GM23248 (cell line): ENCODE measurements at regions not wholly inside any gene's neighbourhood (a gene's known extent, or its start where the extent isn't known, plus 50 kb on each side); places are given as distances from the start of the nearest gene placed in this dataset.

Experiments
- DNase-seq: peaks from one replicate; pipeline ENCODE4 v3.0.0-alpha.2; 2015
- H2AFZ ChIP-seq: fragments of 200-600 bp; sonication (generic); 2 replicates; pipeline ENCODE4 v1.6.1; 2016; ENCODE audit warnings: antibody characterized with exemption
- H3F3A ChIP-seq: fragments of 200-600 bp; sonication (generic); 2 replicates; pipeline ENCODE4 v1.6.1; 2016; ENCODE audit warnings: mild to moderate bottlenecking, antibody characterized with exemption, mixed run types; ENCODE audit not compliant: insufficient read depth
- H3K27ac ChIP-seq: fragments of 200-600 bp; sonication (generic); 2 replicates; pipeline ENCODE4 v1.5.1; 2016; ENCODE audit warnings: mild to moderate bottlenecking
- H3K27me3 ChIP-seq: fragments of 200-600 bp; sonication (generic); replicated peaks from 2 replicates; pipeline ENCODE4 v1.6.1; 2016; ENCODE audit warnings: mild to moderate bottlenecking; ENCODE audit not compliant: insufficient read depth
- H3K36me3 ChIP-seq: fragments of 200-600 bp; sonication (generic); 2 replicates; pipeline ENCODE4 v1.6.1; 2016; ENCODE audit warnings: low read depth, mild to moderate bottlenecking
- H3K4me1 ChIP-seq: fragments of 200-600 bp; sonication (generic); 2 replicates; pipeline ENCODE4 v1.6.1; 2016; ENCODE audit warnings: mild to moderate bottlenecking; ENCODE audit not compliant: insufficient read depth
- H3K4me2 ChIP-seq: fragments of 200-600 bp; sonication (generic); one replicate; pipeline ENCODE4 v1.6.1; 2016; ENCODE audit warnings: mild to moderate bottlenecking; ENCODE audit not compliant: unreplicated experiment
- H3K4me3 ChIP-seq: fragments of 200-600 bp; sonication (generic); 2 replicates; pipeline ENCODE4 v1.5.1; 2016; ENCODE audit warnings: mild to moderate bottlenecking
- H3K79me2 ChIP-seq: fragments of 200-600 bp; sonication (generic); 2 replicates; pipeline ENCODE4 v1.6.1; 2016; ENCODE audit warnings: mild to moderate bottlenecking; ENCODE audit not compliant: insufficient read depth
- H3K9ac ChIP-seq: fragments of 200-600 bp; sonication (generic); 2 replicates; pipeline ENCODE4 v1.6.1; 2016; ENCODE audit warnings: mild to moderate bottlenecking
- H3K9me2 ChIP-seq: fragments of 200-600 bp; sonication (generic); 2 replicates; pipeline ENCODE4 v1.6.1; 2016; ENCODE audit warnings: mixed run types, mild to moderate bottlenecking, moderate library complexity; ENCODE audit not compliant: insufficient read depth
- H3K9me3 ChIP-seq: fragments of 200-600 bp; sonication (generic); one replicate; pipeline ENCODE4 v1.6.1; 2017; ENCODE audit warnings: low read depth
- H4K20me1 ChIP-seq: fragments of 200-600 bp; sonication (generic); 2 replicates; pipeline ENCODE4 v1.6.0; 2016; ENCODE audit not compliant: insufficient read depth
- EZH2 ChIP-seq: fragments of 200-600 bp; sonication (generic); IDR thresholded peaks from 2 replicates; pipeline ENCODE4 v1.6.1; 2018; ENCODE audit warnings: antibody characterized with exemption, mild to moderate bottlenecking; ENCODE audit not compliant: insufficient read depth, poor library complexity, severe bottlenecking
- EZH2phosphoT487 ChIP-seq: fragments of 200-600 bp; sonication (generic); IDR thresholded peaks from 2 replicates; pipeline ENCODE4 v1.6.1; 2018; ENCODE audit warnings: antibody characterized with exemption, moderate library complexity, mild to moderate bottlenecking, low read depth; ENCODE audit not compliant: insufficient read depth
- WGBS, 2 experiments: methylation state at CpG; one replicate each; pipeline ENCODE4 v1.1.6; 2015 to 2017; ENCODE audit warnings: low lambda C conversion rate in 2 of 2, low coverage in 1 of 2; ENCODE audit errors: missing lambda C conversion rate in 2 of 2; 5-methylcytosine and 5-hydroxymethylcytosine counted together
- in situ Hi-C: fragments of 300-500 bp; cut with MboI; formaldehyde crosslinking; loops from 2 replicates; pipeline ENCODE4 v1.15.0; 2020

GRCh38 chr15:47258521-47258920, 458.8 kb upstream of the SEMA6D start:
- Histone ChIP-seq H3K27me3 (no peaks in the 10 kb centered on the region), H3K4me1 (no peaks in the 10 kb centered on the region), H3F3A (no peaks in the 10 kb centered on the region), H3K4me2 (no peak overlapping the region), H3K9me2 (no peaks in the 10 kb centered on the region), H3K79me2 (no peaks in the 10 kb centered on the region), H3K4me3 (no peak overlapping the region), H2AFZ (no peak overlapping the region), H3K36me3 (no peaks in the 10 kb centered on the region), H3K27ac (no peak overlapping the region), H4K20me1 (no peaks in the 10 kb centered on the region), H3K9ac (no peak overlapping the region), H3K9me3 (peaks cover 4% of the 10 kb centered on the region)
- DNase-seq = no peak
- WGBS, 2 experiments = 30 to 37% methylated on average over 3 of the region's 3 CpGs
- no peak for TF ChIP-seq EZH2phosphoT487
- TF ChIP-seq EZH2 = no peak
- in situ Hi-C loops = no loop called here

GRCh38 chr15:47265686-47266085, 451.6 kb upstream of the SEMA6D start:
- Histone ChIP-seq H3F3A (no peaks in the 10 kb centered on the region), H3K4me2 (no peak overlapping the region), H3K4me3 (no peak overlapping the region), H3K4me1 (no peaks in the 10 kb centered on the region), H3K79me2 (no peaks in the 10 kb centered on the region), H3K9me3 (no peaks in the 10 kb centered on the region), H3K27ac (no peak overlapping the region), H4K20me1 (no peaks in the 10 kb centered on the region), H3K9me2 (no peaks in the 10 kb centered on the region), H2AFZ (no peak overlapping the region), H3K27me3 (no peaks in the 10 kb centered on the region), H3K9ac (no peak overlapping the region), H3K36me3 (no peaks in the 10 kb centered on the region)
- DNase-seq = no peak
- TF ChIP-seq EZH2 = no peak
- WGBS, 2 experiments = 35 to 37% methylated on average over 4 of the region's 4 CpGs
- in situ Hi-C loops = no loop called here

DNA sequence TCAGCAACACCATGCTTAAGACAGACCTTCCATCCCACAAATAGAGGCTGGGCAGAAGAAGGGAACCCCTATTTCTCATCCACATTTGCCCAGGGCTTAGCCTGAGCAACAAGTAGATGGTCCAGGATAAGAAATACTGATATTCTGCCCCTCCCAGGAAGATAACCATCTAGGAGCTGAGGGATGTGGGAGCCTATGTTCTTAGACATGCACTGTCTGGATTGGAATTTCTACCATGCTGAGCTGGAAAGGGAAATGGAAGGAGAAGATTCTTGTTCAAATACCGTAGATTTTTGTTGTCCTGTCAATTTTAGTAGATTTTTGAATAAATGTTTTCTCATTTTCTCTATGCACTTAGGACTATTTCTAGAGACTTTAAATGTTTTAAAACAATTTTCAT, 450.7 kb upstream of the SEMA6D start:
- no peaks in the 10 kb centered on the region for H3K9me3 ChIP-seq
- H3K36me3 ChIP-seq = no peaks in the 10 kb centered on the region
- WGBS, 2 experiments = 9% methylated on average over 1 of the region's 1 CpG
- H3K4me2 ChIP-seq = no peak overlapping the region
- no peaks in the 10 kb centered on the region for H3K79me2 ChIP-seq
- no peaks in the 10 kb centered on the region for H4K20me1 ChIP-seq
- no peak overlapping the region for H3K9ac ChIP-seq
- H3K9me2 ChIP-seq = no peaks in the 10 kb centered on the region
- TF ChIP-seq EZH2phosphoT487 = no peak
- DNase-seq = no peak
- no peaks in the 10 kb centered on the region for H3K27me3 ChIP-seq
- no peaks in the 10 kb centered on the region for H3F3A ChIP-seq
- H2AFZ ChIP-seq = no peak overlapping the region
- H3K4me1 ChIP-seq = no peaks in the 10 kb centered on the region
- in situ Hi-C loops = no loop called here
- no peak overlapping the region for H3K4me3 ChIP-seq
- H3K27ac ChIP-seq = no peak overlapping the region

DNA sequence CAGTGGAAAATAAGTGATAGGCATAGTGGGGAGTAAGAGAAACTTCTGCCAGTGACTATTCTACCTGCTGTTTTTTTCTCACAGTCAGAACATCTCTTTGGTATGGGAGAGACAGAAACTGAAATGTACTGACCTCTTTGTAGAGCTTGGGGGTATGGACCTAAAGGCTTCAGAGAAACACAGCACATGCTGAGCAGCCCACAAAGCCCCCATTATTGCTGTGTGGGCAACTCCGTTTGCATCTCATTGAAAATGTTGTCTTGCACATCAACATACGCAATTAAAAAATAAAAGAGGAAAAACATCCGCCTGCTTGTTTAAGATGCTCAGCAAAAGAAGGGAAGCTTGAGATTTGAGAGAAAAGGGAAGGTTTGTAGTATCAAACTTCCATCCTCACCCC, 443.4 kb upstream of the SEMA6D start:
- Histone ChIP-seq H3K9me2 (no peaks in the 10 kb centered on the region), H3K27me3 (no peaks in the 10 kb centered on the region), H3K9ac (no peak overlapping the region), H4K20me1 (no peaks in the 10 kb centered on the region), H3F3A (no peaks in the 10 kb centered on the region), H3K4me1 (no peaks in the 10 kb centered on the region), H3K4me2 (no peak overlapping the region), H2AFZ (no peak overlapping the region), H3K9me3 (no peaks in the 10 kb centered on the region), H3K4me3 (no peak overlapping the region), H3K36me3 (no peaks in the 10 kb centered on the region), H3K27ac (no peak overlapping the region), H3K79me2 (no peaks in the 10 kb centered on the region)
- TF ChIP-seq EZH2 (no peak), EZH2phosphoT487 (no peak)
- no peak for DNase-seq
- in situ Hi-C loops = no loop called here
- 27 to 41% methylated on average over 3 of the region's 3 CpGs for WGBS, 2 experiments

DNA sequence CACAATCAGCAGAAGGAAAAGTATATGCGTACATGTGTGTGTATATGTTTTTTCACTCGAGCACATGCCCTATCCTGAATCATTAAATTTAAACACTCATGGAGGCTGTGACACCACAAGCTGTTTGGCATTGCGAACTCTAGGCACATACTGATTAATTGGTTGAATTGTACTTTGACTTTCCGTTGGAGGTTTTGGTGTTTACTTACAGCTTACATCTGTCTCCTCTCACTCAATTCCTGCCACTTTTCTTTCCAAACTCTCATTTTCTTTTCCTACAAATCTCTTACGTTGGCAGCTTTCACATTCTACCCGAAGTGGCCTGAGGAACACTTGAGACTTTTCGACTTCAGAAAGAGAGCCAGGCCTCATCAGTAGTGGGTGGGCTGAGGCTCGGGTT, 434.1 kb upstream of the SEMA6D start:
- no peaks in the 10 kb centered on the region for H3K9me2 ChIP-seq
- TF ChIP-seq EZH2phosphoT487 (no peak), EZH2 (no peak)
- no peaks in the 10 kb centered on the region for H3K4me1 ChIP-seq
- no peak overlapping the region for H3K9ac ChIP-seq
- no peaks in the 10 kb centered on the region for H3K36me3 ChIP-seq
- no peaks in the 10 kb centered on the region for H3F3A ChIP-seq
- no peak overlapping the region for H3K27ac ChIP-seq
- H3K27me3 ChIP-seq = no peaks in the 10 kb centered on the region
- no peaks in the 10 kb centered on the region for H3K9me3 ChIP-seq
- no peaks in the 10 kb centered on the region for H4K20me1 ChIP-seq
- no peak overlapping the region for H2AFZ ChIP-seq
- H3K79me2 ChIP-seq = no peaks in the 10 kb centered on the region
- 11 to 12% methylated on average over 8 of the region's 8 CpGs for WGBS, 2 experiments
- no peak overlapping the region for H3K4me2 ChIP-seq
- H3K4me3 ChIP-seq = no peak overlapping the region
- no peak for DNase-seq
- in situ Hi-C loops = no loop called here
